ENCODE measurements at regions not wholly inside any gene's neighbourhood (a gene's known extent, or its start where the extent isn't known, plus 50 kb on each side); places are given as distances from the start of the nearest gene placed in this dataset.

DNA sequence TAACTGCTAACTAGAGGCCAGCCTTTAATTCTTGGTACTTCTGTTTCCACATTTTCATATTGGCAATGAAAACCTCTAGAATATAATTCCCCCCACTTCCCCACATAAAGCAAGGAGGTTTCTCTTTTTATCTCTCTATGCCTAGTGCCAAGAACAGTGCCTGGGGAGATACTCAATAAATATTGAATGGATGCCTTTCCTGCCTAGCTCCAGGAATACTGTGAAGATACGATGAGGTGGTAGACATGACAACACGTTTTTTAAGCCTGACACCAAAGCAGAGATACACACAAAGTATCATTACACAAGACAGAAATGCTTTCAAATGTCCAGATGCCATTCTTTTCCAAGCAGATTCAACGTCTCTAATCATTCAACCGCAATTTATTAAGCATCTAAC lies 535.5 kb downstream of the XIRP2 start:
- no peak for DNase-seq

GRCh38 chr2:167420211-167420610 lies 531.9 kb downstream of the XIRP2 start:
- DNase-seq, result no peak

DNA sequence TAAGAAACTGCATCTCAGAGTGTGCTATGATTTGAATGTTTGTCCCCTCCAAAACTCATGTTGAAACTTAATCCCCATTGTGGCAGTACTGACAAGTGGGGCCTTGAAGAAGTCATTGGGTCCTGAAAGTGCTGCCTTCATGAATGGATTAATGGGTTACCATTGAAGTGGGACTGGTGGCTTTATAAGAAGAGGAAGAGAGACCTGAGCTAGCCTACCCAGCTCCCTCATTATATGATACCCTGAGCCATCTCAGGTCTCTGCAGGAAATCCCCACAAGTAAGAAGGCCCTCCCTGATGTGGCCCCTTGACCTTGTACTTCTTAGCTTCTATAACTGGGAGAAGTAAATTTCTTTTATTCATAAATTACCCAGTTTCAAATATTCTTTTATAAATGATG lies 526.8 kb downstream of the XIRP2 start:
- DNase-seq, result no peak

GRCh38 chr2:167411367-167411766 lies 523.1 kb downstream of the XIRP2 start:
- peak in 1 of 4 experiments; percentile 1 for DNase-seq

- DNase-seq, result no peak
Measured at GRCh38 chr2:167406558-167406957, 518.3 kb downstream of the XIRP2 start.

- DNase-seq, result no peak
Measured at GRCh38 chr2:167404627-167405284, 516.5 kb downstream of the XIRP2 start.

DNA sequence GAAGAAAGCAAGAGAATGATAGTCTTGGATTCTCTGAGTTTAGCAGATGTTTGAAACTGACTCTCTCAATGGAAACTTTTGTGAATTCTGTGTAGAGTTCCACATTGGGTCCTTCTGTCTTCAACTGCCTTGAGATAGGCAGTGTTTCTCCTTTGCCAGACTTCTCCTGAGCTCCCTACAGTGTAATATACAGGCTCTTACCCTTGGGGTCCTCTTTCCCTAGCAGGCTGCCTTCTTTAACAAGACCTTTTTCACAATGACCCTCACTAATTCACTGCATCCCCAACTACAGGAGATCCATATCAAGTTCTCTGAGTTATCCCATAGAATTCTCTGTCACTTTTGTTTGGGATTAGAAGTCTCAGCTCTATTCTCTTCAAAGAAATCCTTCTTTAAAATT lies 513.0 kb downstream of the XIRP2 start:
- DNase-seq, result no peak

GRCh38 chr2:167400546-167400945 lies 512.3 kb downstream of the XIRP2 start:
- no peak for DNase-seq

DNA sequence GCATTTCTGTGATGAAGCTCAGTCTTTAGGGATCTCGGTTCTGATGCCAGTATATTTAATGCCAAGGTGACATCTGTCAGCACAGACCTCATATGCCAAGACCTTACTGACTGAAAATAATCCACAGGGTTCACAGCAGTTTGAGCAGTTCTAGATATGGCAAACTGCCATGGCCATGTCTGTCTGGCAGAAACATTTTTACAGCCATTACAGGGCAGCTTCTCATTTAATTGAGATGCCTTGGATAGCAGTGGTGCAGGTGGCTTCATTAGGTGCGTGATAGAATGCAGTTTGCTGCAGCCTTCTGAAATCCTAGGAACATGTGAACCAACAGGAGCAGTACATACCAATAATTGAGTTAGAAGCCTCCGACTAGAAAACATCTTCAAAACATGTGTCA lies 510.6 kb downstream of the XIRP2 start:
- DNase-seq, result no peak

DNA sequence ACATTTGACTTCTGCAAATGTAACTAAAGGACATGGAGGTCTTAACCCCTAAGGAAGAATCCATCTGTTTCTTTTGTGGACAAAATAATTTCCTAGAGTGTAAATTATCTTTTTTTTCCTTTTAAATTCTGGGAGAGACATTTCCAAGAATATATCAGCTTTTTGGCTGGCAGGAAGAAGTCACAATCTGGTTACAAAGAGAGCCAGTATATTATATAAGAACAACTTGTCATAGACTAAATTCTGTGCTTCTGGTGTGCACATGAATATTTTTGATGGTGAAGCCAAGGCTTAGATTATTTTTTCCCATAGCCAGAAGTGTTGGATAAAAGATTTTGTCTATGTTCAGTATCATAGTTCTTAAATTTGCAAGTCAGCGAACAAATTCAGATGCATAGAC lies 500.6 kb downstream of the XIRP2 start:
- no peak for DNase-seq

- DNase-seq, result no peak
Measured at GRCh38 chr2:167388497-167388896, 500.2 kb downstream of the XIRP2 start.

DNA sequence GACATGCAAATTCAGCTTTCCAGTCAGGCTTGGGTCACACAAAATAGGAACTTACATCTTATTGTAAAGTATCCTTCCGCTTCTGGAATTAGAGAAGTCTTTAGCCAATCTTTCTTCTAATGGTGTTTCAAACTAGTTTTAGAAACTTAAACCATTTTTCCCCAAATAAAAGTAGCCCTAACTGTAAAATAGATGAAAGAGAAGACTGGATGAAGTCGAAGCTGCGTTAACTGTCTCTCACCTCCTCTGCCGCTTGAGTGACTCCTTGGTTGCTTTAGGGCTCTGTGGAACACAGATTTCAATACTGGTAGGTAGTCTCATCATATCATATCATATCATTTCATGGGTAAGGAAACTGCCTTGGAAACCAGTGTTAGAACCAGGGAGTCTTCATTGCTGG lies 498.4 kb downstream of the XIRP2 start:
- no peak for DNase-seq

DNA sequence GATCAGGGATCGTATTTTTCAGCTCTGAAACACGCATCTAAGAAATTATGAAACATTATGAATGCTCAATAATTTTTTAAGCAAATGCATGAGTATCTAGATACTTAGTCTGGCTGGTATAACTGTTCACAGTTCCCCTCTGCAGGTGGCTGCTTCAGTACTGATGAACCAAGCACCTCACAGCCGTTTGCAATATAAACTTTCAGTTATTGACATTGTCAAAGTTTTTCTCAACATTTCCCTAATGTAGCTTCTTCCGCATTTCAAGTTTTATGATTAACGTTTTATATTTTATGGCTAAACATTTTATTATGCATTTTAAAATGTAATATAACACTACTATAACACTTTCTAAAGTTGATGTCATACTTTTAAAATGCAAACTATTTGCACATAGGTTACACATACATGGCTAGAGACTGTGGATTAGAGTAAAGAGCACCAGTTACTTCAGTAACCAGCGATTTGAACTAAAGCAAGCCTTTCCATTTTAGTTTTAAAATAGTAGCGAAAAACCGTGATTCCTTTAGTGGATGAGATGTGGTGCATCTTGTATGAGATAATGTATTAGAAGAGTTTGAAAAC lies 495.4 kb downstream of the XIRP2 start:
- DNase-seq, result no peak

GRCh38 chr2:167381349-167381748 lies 493.1 kb downstream of the XIRP2 start:
- no peak for DNase-seq

DNA sequence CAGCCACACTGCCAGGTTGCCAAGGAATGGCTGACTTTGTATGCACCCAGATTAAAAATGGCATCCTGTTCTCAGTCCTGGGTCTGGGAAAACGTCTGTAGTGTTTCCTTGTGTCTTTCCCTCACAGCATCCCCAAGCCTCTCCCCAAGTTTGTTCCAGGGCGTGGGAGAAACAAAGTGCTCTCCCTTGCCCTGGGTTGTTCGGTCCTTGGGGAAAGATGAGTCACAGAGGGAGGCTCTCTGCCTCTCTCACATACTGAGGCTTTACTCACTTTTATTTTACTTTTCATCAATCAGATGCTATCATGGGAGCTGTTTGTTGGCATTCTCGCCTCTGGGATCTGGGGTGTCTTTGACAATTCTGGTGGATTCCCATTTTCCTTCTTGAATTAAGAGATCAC lies 492.3 kb downstream of the XIRP2 start:
- DNase-seq, result no peak

DNA sequence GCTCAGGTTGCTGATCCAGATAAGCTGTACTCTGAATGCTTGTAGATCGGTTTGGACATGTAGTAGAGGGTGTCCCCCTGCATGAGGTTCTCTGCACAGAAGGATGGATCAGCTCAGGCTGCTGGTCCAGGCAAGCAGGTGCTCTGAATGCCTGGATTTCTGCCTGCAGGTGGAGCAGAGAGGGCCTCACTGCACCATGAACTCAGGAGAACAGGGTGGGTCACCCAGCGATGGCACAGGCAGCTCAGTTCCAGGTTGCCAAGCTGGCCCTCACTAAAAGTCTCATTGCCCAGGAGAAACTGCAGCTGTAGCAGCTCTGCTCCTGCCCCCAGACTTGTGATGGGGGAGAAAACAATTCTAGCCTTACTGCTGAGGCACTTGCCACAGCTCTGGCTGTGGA lies 491.8 kb downstream of the XIRP2 start:
- DNase-seq, result no peak

GRCh38 chr2:167369083-167369482 lies 480.8 kb downstream of the XIRP2 start:
- no peak for DNase-seq

GRCh38 chr2:167368371-167368770 lies 480.1 kb downstream of the XIRP2 start:
- no peak for DNase-seq

DNA sequence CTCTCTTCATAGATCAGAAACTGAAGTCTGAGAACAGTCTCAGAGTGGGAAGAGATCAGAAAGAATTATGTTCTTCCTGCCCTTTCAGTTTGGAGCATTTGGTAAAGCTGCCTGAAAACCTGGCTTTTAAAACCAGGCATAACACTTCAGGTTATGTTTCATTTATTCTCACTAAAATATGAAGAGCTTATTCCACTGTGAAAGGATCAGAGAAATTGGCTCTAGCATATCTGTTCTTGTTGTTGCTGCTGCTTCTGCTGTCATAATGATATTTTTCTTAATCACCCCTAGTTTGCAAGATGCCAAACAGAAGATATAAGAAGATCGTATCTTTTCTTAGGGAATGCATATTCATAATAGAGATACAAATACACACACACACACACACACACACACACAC lies 476.9 kb downstream of the XIRP2 start:
- DNase-seq, result no peak

DNA sequence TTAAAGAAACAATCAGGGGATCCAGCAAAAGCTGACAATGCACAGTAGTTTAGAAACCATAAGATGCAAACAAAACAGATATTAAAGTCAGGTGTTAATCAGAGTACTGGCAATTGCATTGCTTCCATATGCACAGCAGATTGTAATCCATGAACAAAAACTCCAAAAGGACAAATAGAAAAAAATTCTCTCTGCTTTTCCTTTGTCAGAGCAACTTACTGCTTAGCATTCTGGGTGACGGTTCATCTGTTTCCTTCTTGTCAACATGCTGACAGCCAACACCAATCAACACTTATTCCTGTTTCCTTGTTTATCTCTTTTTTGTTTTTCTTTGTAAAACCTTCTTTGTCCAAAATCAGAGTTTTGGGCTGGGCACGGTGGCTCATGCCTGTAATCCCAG lies 473.1 kb downstream of the XIRP2 start:
- DNase-seq, result no peak

DNA sequence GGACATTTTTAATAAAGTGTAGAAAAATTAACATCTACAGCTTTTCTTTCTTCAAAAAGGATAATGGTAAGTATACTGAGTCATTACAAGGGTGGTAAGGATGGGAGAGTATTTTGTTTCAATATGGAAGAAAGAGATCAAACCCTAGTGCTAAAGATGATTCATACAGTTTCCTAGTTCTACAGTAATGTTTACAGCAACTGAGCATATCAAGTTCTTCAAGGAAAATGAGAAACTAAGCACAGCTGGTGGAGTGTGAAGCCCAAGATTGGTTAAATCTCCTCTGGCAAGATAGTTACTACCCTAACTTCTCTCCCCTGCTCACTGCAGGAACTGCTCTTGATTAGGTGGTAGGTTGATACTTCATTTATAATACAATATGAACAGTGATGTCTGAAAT lies 467.5 kb downstream of the XIRP2 start:
- DNase-seq, result no peak

DNA sequence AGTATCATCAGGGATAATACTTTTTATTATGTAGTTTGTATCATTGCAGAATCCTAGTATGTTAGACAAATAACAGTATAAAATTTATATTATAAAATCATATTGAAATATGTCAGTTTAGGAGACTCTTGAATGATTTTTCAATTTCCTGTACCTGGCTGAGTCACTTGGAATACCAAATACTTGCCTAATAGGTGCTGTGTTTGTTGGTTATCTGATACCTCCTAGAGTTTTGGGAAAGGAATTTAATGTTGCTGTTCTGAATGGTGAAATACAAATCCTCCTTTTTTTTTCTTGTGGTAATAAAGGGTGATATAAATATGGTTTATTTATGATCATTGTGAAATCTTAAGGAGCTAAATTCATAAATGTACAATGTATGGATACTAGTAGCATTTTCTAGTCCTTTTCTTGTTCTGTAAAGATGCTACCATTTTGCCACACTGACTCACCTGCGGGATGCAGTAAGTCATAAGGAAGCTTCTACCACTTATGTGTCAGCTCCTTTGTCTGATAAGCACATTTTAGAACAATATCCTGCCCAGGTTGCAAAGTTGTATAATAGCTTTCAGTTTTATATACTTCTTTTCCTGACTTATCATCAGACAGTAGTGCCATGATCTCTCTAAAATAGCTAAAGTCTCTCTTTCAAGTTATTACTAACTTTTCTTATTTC lies 465.5 kb downstream of the XIRP2 start:
- no peak for DNase-seq

GRCh38 chr2:167345559-167345958 lies 457.3 kb downstream of the XIRP2 start:
- DNase-seq, result no peak

- no peak for DNase-seq
Measured at GRCh38 chr2:167342769-167343168, 454.5 kb downstream of the XIRP2 start.

All from suppressor macrophage (primary cell).